Memory B cell (primary cell): ENCODE measurements at regions not wholly inside any gene's neighbourhood (a gene's known extent, or its start where the extent isn't known, plus 50 kb on each side); places are given as distances from the start of the nearest gene placed in this dataset.
"Not testable (repeated sequence)": the region's sequence is repeated elsewhere in the genome, so short reads cannot be mapped to it uniquely, and the experiment has no call there.

Experiments used
- ATAC-seq: fragments of 150-1000 bp; cut with Tn5 transposase; 2 replicates; pipeline ENCODE4 v1.10.0; 2021; ENCODE audit warnings: low read depth, mild to moderate bottlenecking, moderate library complexity
- DNase-seq, 2 donors: peaks; one replicate each; pipeline ENCODE4 v3.0.0; 2022; ENCODE audit warnings: low spot score in 2 of 2
- H3K27ac Mint-ChIP-seq: one replicate; pipeline ENCODE4 v1.8.0; 2022; ENCODE audit warnings: mild to moderate bottlenecking, moderate library complexity, mixed read lengths
- H3K27me3 Mint-ChIP-seq: one replicate; pipeline ENCODE4 v1.8.0; 2022; ENCODE audit warnings: mixed read lengths
- H3K36me3 Mint-ChIP-seq: one replicate; pipeline ENCODE4 v1.8.0; 2022; ENCODE audit warnings: mild to moderate bottlenecking, mixed read lengths
- H3K4me1 Mint-ChIP-seq: one replicate; pipeline ENCODE4 v1.8.0; 2022; ENCODE audit warnings: mixed read lengths
- H3K4me3 Mint-ChIP-seq: one replicate; pipeline ENCODE4 v1.8.0; 2022; ENCODE audit warnings: mild to moderate bottlenecking, moderate library complexity, mixed read lengths
- H3K9me3 Mint-ChIP-seq: one replicate; pipeline ENCODE4 v1.8.0; 2022; ENCODE audit warnings: mixed read lengths

DNA sequence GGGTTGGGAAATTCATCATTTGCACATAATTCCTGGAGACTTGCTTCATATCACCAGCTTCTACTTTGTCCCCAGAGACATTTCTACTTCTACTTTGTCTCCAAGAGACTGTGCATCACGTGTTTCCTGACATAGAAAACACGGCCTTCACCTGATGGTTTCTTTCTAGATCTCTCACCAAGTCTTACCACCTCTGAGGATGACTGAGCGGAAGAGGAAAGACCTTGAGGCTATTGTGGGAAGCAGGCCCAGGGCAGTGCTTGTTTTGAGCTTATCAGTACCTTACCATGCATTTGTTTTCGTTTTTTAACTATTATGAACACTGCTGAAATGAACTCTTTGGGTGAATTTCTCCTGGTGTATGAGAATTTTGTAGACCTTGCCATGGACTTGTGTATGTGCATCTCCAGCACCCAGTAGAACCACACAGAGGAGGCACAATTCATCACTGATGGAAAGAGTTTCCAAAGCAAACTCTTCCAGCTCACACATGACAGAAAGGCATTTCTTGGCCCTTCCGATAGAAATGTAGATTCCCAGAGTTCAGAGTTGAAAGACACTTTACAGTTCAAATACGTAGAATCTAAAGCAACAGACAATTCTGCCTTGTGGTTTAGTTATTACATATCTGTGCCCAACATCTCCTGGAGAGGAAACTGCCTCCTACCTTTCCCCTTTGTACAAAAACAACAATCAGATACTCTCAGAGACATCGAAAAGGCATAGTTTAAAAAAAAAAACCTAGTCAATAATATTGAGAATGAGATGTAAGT lies 434.7 kb downstream of the FUT8 start:
- ATAC-seq (peak; percentile 79), DNase-seq (peak in 1 of 2 donors; percentile 7)
- H3K4me3 Mint-ChIP-seq: no peak overlapping the region
- H3K36me3 Mint-ChIP-seq: no peaks in the 10 kb centered on the region
- peaks cover 13% of the 10 kb centered on the region for H3K4me1 Mint-ChIP-seq
- no peaks in the 10 kb centered on the region for H3K9me3 Mint-ChIP-seq
- peak overlapping the region; percentile 32 for H3K27ac Mint-ChIP-seq
- peaks cover 6% of the 10 kb centered on the region for H3K27me3 Mint-ChIP-seq

DNA sequence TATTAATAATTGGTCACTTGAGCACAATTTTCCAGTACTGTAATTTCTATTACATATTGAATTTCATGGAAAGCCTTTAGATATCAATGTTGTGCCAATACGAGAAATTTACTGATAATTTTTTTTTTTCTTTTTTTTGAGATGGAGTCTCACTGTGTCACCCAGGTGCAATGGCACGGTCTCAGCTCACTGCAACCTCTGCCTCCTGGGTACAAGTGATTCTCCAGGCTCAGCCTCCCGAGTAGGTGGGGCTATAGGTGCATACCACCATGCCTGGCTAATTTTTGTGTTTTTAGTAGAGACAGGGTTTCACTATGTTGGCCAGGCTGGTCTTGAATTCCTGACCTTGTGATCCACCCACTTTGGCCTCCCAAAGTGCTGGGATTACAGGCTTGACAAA lies 435.4 kb downstream of the FUT8 start:
- not testable (repeated sequence) for DNase-seq, H3K9me3 Mint-ChIP-seq, H3K4me3 Mint-ChIP-seq, ATAC-seq, H3K27ac Mint-ChIP-seq, H3K27me3 Mint-ChIP-seq, H3K36me3 Mint-ChIP-seq
- peaks cover 13% of the 10 kb centered on the region for H3K4me1 Mint-ChIP-seq

DNA sequence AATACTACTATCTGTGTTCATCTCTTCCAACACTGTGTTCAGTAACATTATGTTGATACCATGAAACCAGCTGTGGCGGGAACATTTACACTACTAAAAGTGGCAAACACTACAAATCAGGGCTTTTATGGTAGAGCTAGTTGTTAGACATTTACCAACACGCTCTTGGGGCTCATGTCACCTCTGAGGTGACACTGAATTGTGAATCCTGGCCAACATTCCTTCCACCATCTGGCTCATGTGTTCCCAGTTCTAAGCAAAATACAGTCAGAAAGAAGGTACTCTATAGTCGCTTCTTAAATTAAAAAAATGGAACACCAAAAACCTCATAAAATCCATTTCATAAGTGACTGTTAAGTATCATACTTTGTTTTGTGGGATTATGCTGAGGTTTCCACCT lies 436.6 kb downstream of the FUT8 start:
- peaks cover 3% of the 10 kb centered on the region for H3K27me3 Mint-ChIP-seq
- H3K36me3 Mint-ChIP-seq: no peaks in the 10 kb centered on the region
- H3K9me3 Mint-ChIP-seq: no peaks in the 10 kb centered on the region
- no peak for ATAC-seq
- H3K4me3 Mint-ChIP-seq: no peak overlapping the region
- no peak overlapping the region for H3K27ac Mint-ChIP-seq
- DNase-seq: no peak
- peaks cover 13% of the 10 kb centered on the region for H3K4me1 Mint-ChIP-seq

DNA sequence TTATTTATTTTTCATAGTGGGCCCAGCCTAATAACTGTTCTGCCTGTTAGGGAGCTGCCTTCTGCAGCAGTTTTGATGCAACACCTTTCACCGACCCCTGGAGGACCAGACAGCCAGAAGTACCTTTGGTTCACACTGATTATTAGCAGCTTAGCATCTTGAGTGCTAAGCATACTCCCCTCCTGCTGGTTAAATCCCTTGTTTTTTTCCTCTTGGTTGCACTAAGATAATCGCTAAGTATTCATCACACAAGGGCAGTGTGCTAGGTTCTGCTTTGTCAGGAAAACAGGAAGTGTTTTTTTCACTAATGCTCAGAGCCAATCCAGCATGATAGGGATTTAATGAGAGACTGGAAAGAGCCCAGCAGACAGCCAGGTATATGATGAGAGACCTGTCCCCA lies 437.0 kb downstream of the FUT8 start:
- Mint-ChIP-seq H3K4me3 (no peak overlapping the region), H3K27me3 (peaks cover 1% of the 10 kb centered on the region), H3K27ac (no peak overlapping the region), H3K36me3 (no peaks in the 10 kb centered on the region), H3K4me1 (peaks cover 13% of the 10 kb centered on the region), H3K9me3 (no peaks in the 10 kb centered on the region)
- no peak for ATAC-seq
- no peak for DNase-seq

DNA sequence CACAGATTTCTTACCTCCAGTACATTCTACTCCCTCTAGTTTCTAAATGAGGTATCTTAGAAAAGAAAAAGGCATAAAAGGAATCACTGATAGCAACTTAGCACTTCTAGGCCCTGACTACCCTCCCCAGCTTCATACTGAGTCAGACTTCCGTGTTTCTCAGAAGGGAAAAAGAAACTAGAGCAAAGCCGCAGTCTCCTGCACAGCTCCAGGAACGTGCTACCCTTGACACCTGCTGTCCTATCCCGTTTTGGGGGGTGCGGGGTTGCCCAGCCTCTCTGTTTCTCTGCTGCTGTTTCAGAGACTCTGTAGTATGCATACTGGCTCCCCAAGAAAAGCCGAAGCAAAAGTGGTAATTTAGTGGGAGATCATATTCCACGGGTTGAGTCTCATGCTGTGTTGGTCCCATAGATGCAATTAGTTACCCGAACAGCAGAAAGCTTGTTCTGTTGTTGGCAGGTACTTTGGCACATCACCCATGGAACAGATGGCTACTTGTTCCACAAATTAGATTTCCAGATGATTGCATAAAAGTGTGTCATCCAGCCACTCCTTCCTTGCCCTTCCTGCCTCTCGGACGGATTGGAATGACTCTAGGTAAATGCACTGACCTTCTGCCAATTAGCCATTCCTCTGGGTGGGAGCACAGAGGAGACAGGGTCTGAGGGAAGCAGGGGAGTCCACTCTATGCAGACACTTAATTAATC lies 438.1 kb downstream of the FUT8 start:
- DNase-seq (no peak), ATAC-seq (no peak)
- no peak overlapping the region for H3K4me3 Mint-ChIP-seq
- H3K9me3 Mint-ChIP-seq: no peaks in the 10 kb centered on the region
- H3K27me3 Mint-ChIP-seq: peaks cover 1% of the 10 kb centered on the region
- no peak overlapping the region for H3K27ac Mint-ChIP-seq
- peaks cover 13% of the 10 kb centered on the region for H3K4me1 Mint-ChIP-seq
- no peaks in the 10 kb centered on the region for H3K36me3 Mint-ChIP-seq

DNA sequence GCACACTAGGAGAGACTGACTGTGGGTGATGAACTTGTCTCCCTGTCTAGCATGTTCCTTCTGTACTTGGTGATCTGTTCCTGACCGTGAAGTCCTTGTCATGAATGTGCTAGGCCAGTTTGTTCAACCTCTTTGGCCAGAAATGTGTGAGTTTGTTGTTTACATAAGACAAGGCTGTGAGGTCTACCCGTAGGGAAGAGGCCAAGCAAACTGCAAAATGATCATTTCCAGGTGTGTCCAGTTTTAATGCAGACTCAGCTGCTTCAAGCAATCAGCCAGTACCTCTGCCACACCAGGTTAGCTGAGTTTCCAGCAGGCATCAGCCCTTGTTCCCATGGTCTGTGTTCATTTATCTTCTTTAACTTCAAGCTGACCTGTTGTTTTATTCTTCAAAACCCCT lies 440.2 kb downstream of the FUT8 start:
- no peak overlapping the region for H3K4me3 Mint-ChIP-seq
- ATAC-seq: no peak
- peaks cover 1% of the 10 kb centered on the region for H3K27me3 Mint-ChIP-seq
- H3K9me3 Mint-ChIP-seq: no peaks in the 10 kb centered on the region
- DNase-seq: no peak
- no peaks in the 10 kb centered on the region for H3K36me3 Mint-ChIP-seq
- peaks cover 3% of the 10 kb centered on the region for H3K4me1 Mint-ChIP-seq
- no peak overlapping the region for H3K27ac Mint-ChIP-seq

DNA sequence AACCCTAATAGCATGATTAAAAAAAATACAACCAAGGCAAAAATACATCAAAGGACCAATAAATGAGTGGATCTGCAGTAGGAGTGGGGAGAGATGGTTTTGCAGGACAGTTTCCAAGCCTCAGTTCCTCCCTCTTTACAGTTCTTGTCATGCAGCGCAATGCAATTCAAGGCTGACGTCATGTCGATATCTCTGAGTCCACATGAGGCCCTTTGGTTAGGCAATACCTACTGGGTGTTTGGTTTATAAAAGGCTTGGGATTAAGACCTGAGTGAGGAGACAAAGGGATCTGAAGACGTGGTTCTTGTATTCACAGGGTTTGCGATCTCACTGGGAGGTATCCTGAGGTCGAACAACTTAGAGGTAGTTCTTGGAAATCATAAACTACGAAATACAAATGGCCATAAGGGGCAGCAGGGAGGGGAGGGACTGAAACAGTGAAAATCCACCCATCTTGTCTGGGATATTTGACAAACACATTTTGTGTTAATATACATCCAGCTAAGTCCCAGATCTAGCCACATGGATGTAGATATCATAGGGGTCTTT lies 441.0 kb downstream of the FUT8 start:
- Mint-ChIP-seq H3K36me3 (no peaks in the 10 kb centered on the region), H3K27me3 (peaks cover 1% of the 10 kb centered on the region), H3K27ac (no peak overlapping the region), H3K4me1 (peaks cover 3% of the 10 kb centered on the region), H3K4me3 (no peak overlapping the region), H3K9me3 (no peaks in the 10 kb centered on the region)
- ATAC-seq: no peak
- DNase-seq: no peak

DNA sequence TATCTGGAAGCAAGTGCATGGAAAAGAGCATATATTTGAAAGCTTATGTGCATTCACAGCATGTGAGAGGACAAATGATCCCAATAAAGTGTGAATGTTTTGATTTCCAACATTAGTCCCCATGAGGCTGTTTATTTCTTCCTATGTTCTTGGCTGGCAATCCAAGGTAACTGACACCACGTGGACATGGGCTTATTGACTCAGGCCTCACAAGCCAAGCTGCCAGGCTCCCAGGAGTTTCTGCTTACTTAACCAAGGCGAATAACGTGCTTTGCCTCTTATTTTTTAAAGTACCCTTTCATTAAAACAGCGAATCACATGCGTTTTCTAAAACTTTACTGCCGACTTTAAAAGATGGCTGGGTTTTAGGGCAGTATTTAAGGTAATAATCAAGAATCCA lies 441.7 kb downstream of the FUT8 start:
- peaks cover 2% of the 10 kb centered on the region for H3K36me3 Mint-ChIP-seq
- H3K27ac Mint-ChIP-seq: no peak overlapping the region
- peaks cover 3% of the 10 kb centered on the region for H3K4me1 Mint-ChIP-seq
- ATAC-seq (no peak), DNase-seq (no peak)
- H3K9me3 Mint-ChIP-seq: no peaks in the 10 kb centered on the region
- H3K27me3 Mint-ChIP-seq: peaks cover 1% of the 10 kb centered on the region
- H3K4me3 Mint-ChIP-seq: no peak overlapping the region

DNA sequence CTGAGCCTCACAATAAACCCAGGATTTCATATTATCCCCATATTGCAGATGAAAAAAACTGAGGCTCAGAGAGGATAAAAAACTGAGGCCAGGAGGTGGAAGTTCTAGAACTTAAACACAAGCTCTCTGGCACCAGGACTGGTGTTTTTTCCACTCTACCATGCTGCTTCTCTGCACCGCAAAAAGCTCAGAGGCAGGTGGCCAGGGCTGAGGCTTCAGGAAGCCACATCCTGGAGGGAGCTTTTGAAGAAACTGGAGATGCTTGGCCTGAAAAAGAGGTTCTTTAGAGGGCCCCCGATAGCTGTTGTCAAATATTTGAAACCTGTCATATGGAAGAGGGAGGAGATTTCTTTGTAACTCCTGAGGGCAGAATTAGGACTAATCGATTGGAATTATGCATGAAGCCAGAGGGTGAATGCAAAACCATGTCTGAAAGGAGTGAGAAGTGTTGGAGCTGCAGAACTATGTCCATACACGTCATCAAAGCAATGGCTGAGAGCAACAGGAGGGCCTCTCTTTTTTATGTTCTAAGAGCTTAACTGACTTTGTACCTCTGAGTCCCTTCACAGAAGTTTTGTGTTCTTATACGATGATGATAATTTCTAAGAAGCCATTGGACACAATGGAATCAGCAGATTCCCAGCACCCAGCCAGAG lies 448.6 kb downstream of the FUT8 start:
- Mint-ChIP-seq H3K9me3 (peaks cover 2% of the 10 kb centered on the region), H3K27me3 (peaks cover 14% of the 10 kb centered on the region), H3K4me1 (no peaks in the 10 kb centered on the region), H3K4me3 (no peak overlapping the region), H3K36me3 (peaks cover 4% of the 10 kb centered on the region), H3K27ac (no peak overlapping the region)
- no peak for DNase-seq
- ATAC-seq: no peak

DNA sequence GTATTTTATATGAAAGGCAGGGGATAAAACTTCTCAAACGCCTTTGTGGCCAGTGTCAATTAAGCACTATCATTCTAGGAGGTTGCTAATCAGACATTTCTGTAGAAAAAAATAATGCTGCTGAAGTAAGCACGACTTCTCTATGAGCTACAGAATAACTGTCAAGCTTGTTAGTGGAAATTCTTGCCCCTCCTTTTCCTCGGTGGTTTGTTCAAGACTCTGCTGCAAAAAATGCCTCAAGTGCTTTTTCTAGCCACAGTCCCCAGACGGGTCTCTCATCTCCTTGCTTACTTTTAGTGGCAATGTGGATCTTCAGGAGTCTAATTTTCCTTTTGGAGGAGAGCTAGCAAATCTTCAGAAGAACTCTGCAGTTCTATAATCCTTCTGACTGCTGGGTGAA lies 452.0 kb downstream of the FUT8 start:
- no peak for DNase-seq
- peaks cover under 1% of the 10 kb centered on the region for H3K9me3 Mint-ChIP-seq
- peaks cover 14% of the 10 kb centered on the region for H3K27me3 Mint-ChIP-seq
- no peak overlapping the region for H3K27ac Mint-ChIP-seq
- H3K4me3 Mint-ChIP-seq: no peak overlapping the region
- ATAC-seq: no peak
- no peaks in the 10 kb centered on the region for H3K36me3 Mint-ChIP-seq
- H3K4me1 Mint-ChIP-seq: no peaks in the 10 kb centered on the region

DNA sequence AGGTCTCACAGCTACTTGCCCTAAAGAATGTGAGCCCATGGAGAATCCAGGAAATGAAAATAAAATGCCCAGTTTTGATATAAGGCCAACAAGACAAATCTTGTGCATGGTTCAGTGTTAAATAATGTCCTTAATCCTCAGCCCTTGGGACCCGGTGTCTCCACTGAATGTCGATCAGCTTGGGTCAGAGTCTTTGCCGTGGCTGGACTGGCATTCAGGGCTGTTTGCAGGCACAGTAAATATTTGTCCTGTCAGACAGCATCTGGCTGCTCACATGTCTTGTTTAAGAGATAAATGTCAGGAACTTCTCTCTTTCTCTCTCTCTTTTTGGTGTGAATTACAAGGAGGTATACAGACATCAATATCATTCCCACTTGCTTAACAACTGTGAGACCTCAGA lies 452.5 kb downstream of the FUT8 start:
- H3K9me3 Mint-ChIP-seq: no peaks in the 10 kb centered on the region
- no peaks in the 10 kb centered on the region for H3K4me1 Mint-ChIP-seq
- ATAC-seq (no peak), DNase-seq (no peak)
- H3K27me3 Mint-ChIP-seq: peaks cover 14% of the 10 kb centered on the region
- no peak overlapping the region for H3K27ac Mint-ChIP-seq
- H3K36me3 Mint-ChIP-seq: no peaks in the 10 kb centered on the region
- H3K4me3 Mint-ChIP-seq: no peak overlapping the region

DNA sequence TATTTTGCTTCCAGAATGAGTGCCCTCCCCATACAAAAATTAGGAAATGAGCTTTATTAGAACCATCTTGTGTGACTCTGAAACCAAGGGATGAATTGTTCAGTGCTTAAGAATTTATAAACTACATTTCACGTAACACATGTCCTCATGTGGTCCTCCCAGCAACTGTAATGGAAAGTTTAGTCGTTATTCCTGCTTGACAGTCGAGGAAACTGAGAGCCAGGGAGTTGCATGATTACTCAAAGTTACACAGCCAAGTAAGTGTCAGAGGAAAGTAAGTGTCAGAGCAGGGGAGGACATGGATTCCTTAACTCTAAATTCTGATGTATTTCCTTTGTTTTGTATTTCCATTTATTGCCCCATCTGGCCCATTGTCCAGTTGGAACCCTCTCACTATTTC lies 453.9 kb downstream of the FUT8 start:
- Mint-ChIP-seq H3K9me3 (no peaks in the 10 kb centered on the region), H3K4me1 (no peaks in the 10 kb centered on the region), H3K27ac (no peak overlapping the region), H3K36me3 (no peaks in the 10 kb centered on the region), H3K4me3 (no peak overlapping the region), H3K27me3 (peaks cover 9% of the 10 kb centered on the region)
- no peak for DNase-seq
- ATAC-seq: no peak

DNA sequence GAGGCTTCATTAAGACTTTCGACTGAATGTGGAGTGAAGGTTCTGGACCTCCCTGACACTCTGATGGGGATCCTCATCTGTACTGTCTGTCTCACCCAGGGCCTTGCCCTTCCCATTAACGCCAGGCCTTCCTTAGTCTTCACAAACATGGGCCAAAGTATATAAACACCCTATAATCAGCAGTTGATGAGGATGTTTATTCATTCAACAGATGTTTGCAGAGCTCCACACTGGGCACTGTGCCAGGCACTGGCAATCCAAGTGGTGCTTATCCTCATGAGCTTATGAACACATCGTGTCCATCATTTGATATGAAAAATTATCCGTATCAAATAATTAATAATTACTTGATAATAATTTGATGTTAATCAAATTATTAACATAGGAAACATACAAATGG lies 454.4 kb downstream of the FUT8 start:
- no peak for DNase-seq
- Mint-ChIP-seq H3K27me3 (peaks cover 9% of the 10 kb centered on the region), H3K27ac (no peak overlapping the region), H3K4me3 (no peak overlapping the region), H3K36me3 (no peaks in the 10 kb centered on the region), H3K4me1 (no peaks in the 10 kb centered on the region), H3K9me3 (no peaks in the 10 kb centered on the region)
- ATAC-seq: no peak

DNA sequence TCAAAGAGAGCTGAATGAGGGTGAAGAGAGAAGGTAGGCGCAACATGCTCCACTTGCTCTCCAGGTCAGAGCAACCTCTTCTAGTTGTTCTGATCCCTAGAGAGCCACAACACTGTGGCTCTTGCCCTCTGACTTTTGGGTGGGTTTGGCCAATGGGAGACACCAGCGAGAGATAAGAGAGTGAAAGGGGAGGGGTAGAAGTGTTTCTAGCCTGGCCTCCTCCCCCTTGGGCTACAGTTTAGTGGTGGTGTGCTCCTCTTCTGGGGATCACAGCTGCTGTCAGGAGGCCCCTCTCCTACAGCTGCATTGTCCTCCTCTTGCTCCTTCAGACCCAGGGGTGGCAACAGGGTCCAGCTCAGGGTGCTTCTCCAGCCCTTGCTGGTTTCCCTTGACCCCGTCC lies 454.8 kb downstream of the FUT8 start:
- Mint-ChIP-seq H3K27me3 (peaks cover 9% of the 10 kb centered on the region), H3K27ac (no peak overlapping the region)

More for the DNA sequence above, 454.8 kb downstream of the FUT8 start:
- ATAC-seq (no peak), DNase-seq (no peak)
- no peaks in the 10 kb centered on the region for H3K9me3 Mint-ChIP-seq
- no peaks in the 10 kb centered on the region for H3K36me3 Mint-ChIP-seq
- H3K4me1 Mint-ChIP-seq: no peaks in the 10 kb centered on the region
- no peak overlapping the region for H3K4me3 Mint-ChIP-seq
